ENCODE measurements at regions not wholly inside any gene's neighbourhood (a gene's known extent, or its start where the extent isn't known, plus 50 kb on each side); places are given as distances from the start of the nearest gene placed in this dataset.

DNA sequence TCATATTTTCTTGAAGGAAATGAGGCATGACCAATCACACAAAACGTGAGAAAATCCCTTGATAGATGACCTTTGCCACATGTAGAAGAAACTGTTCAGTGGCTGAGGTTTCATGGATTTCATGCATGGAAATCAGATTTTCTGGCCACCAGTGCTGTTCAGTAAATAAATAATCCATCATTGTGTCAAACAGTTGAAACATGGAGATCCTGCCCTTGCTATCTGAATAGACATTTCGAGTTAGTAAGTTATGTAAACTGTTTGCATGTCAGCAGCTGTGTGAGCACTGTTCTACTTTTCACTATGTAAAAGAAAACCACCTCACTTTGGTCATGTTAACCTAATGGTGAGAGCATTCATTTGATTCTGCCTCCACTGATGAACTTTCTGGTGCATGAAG, 793.9 kb upstream of the EPHA7 start:
- TF ChIP-seq, protein P1, sequence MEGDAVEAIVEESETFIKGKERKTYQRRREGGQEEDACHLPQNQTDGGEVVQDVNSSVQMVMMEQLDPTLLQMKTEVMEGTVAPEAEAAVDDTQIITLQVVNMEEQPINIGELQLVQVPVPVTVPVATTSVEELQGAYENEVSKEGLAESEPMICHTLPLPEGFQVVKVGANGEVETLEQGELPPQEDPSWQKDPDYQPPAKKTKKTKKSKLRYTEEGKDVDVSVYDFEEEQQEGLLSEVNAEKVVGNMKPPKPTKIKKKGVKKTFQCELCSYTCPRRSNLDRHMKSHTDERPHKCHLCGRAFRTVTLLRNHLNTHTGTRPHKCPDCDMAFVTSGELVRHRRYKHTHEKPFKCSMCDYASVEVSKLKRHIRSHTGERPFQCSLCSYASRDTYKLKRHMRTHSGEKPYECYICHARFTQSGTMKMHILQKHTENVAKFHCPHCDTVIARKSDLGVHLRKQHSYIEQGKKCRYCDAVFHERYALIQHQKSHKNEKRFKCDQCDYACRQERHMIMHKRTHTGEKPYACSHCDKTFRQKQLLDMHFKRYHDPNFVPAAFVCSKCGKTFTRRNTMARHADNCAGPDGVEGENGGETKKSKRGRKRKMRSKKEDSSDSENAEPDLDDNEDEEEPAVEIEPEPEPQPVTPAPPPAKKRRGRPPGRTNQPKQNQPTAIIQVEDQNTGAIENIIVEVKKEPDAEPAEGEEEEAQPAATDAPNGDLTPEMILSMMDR (IDR thresholded peaks at IDR 0.05): no peak
- no peak for TF ChIP-seq EP300 (IDR thresholded peaks at IDR 0.05)
- TF ChIP-seq POLR2A (IDR thresholded peaks at IDR 0.05): no peak

Data from ovary (tissue), 3 donors.